ENCODE measurements at regions not wholly inside any gene's neighbourhood (a gene's known extent, or its start where the extent isn't known, plus 50 kb on each side); places are given as distances from the start of the nearest gene placed in this dataset.

DNA sequence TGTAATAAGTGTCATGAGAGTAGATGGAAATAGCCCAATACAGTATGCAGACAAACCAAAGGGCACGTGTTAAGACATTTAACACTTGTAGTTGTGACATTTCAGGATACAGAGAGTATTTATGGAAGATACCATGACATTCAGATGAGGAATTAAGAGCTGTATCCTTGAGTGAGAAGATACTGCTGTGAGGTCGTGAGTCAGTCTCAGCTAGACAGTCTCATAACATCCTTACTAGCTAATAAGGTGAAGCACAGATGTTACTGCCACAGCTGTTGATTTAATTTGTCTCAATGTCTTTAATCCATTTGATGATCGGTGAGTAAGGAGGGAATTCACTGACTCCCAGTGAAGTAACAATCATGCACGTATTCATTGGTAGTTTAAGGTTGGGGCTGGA, 288.0 kb upstream of the AKR1E2 start:
- no peak overlapping the region for H3K4me2 ChIP-seq (replicated peaks; ENCODE audit: low read depth, low read length, poor library complexity, severe bottlenecking)
- POLR2A ChIA-PET: no interaction called here
- Mint-ChIP-seq H3K27ac (no peak overlapping the region), H3K9me3 (ENCODE audit: insufficient read depth) (no peaks in the 10 kb centered on the region), H3K4me1 (no peaks in the 10 kb centered on the region), H3K27me3 (peaks cover 4% of the 10 kb centered on the region), H3K4me3 (no peak overlapping the region)
- ATAC-seq (ENCODE audit: low read depth): no peak
- H3K27ac ChIP-seq (ENCODE audit: low read length in 2 of 2): no peak overlapping the region
- H3K27me3 ChIP-seq (replicated peaks in 1 of 4; ENCODE audit: control extremely low read depth in 1 of 4, control insufficient read depth in 3 of 4, insufficient read depth in 4 of 4, low read length in 3 of 4): no peaks in the 10 kb centered on the region
- no peaks in the 10 kb centered on the region for H4K20me1 ChIP-seq (ENCODE audit: control insufficient read depth, insufficient read depth, low read length, poor library complexity, severe bottlenecking)
- no peak for DNase-seq
- intact Hi-C loops (cut with micrococcal nuclease): no loop called here
- no peaks in the 10 kb centered on the region for H3K4me1 ChIP-seq (ENCODE audit: control insufficient read depth in 2 of 2, insufficient read depth in 2 of 2, low read length in 2 of 2)
- no peaks in the 10 kb centered on the region for H3K79me2 ChIP-seq (ENCODE audit: control insufficient read depth, insufficient read depth, low read length)
- H3K4me3 ChIP-seq (ENCODE audit: control extremely low read depth in 1 of 5, extremely low read depth in 1 of 5, insufficient read depth in 1 of 5, low read depth in 2 of 5, low read length in 4 of 5): no peak overlapping the region
- no peaks in the 10 kb centered on the region for H3K36me3 ChIP-seq (replicated peaks in 1 of 2; ENCODE audit: control extremely low read depth in 1 of 2, control insufficient read depth in 1 of 2, extremely low read depth in 1 of 2, insufficient read depth in 2 of 2, low read length in 1 of 2)
- TF ChIP-seq, protein P1, sequence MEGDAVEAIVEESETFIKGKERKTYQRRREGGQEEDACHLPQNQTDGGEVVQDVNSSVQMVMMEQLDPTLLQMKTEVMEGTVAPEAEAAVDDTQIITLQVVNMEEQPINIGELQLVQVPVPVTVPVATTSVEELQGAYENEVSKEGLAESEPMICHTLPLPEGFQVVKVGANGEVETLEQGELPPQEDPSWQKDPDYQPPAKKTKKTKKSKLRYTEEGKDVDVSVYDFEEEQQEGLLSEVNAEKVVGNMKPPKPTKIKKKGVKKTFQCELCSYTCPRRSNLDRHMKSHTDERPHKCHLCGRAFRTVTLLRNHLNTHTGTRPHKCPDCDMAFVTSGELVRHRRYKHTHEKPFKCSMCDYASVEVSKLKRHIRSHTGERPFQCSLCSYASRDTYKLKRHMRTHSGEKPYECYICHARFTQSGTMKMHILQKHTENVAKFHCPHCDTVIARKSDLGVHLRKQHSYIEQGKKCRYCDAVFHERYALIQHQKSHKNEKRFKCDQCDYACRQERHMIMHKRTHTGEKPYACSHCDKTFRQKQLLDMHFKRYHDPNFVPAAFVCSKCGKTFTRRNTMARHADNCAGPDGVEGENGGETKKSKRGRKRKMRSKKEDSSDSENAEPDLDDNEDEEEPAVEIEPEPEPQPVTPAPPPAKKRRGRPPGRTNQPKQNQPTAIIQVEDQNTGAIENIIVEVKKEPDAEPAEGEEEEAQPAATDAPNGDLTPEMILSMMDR (IDR thresholded peaks at IDR 0.05): no peak
- no peak for TF ChIP-seq EZH2 (IDR thresholded peaks at IDR 0.05; ENCODE audit: borderline replicate concordance, insufficient read depth, low read depth, low read length, poor library complexity, severe bottlenecking)
- H3K9ac ChIP-seq (ENCODE audit: low read length): no peak overlapping the region
- no peak overlapping the region for H2AFZ ChIP-seq (ENCODE audit: insufficient read depth, low read depth, low read length, poor library complexity, severe bottlenecking)
- WGBS (ENCODE audit: insufficient coverage): no CpG with 5 or more reads among the region's 4 CpGs
- peaks cover 0 to 7% (median 5%) of the 10 kb centered on the region in 3 donors for H3K9me3 ChIP-seq (ENCODE audit: control extremely low read depth in 1 of 3, control insufficient read depth in 2 of 3, insufficient read depth in 1 of 3, low read length in 2 of 3)
- CTCF ChIA-PET: no interaction called here

DNA sequence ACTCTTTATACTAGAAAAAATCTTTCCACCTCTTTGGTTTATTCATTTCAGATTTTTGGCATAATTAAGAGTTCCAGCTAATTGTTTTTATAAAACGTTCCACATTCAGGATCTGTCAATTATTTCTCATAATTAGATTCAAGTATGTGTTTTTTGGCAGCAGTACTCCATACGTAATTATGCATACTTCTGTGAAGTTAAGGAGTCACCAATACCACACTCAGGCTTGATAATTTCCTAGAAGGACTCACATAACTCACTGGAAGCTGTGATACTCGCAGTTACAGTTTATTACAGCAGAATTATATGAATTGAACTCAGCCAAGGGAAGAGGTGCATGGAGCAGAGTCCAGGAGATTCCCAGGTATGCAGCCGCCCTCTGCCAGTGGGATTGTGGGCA, 290.5 kb upstream of the AKR1E2 start:
- Histone ChIP-seq H3K9ac (ENCODE audit: low read length) (no peak overlapping the region), H3K36me3 (replicated peaks in 1 of 2; ENCODE audit: control extremely low read depth in 1 of 2, control insufficient read depth in 1 of 2, extremely low read depth in 1 of 2, insufficient read depth in 2 of 2, low read length in 1 of 2) (no peaks in the 10 kb centered on the region), H3K4me1 (ENCODE audit: control insufficient read depth in 2 of 2, insufficient read depth in 2 of 2, low read length in 2 of 2) (no peaks in the 10 kb centered on the region), H2AFZ (ENCODE audit: insufficient read depth, low read depth, low read length, poor library complexity, severe bottlenecking) (no peak overlapping the region), H3K27me3 (replicated peaks in 1 of 4; ENCODE audit: control extremely low read depth in 1 of 4, control insufficient read depth in 3 of 4, insufficient read depth in 4 of 4, low read length in 3 of 4) (no peaks in the 10 kb centered on the region), H3K27ac (ENCODE audit: low read length in 2 of 2) (no peak overlapping the region), H3K79me2 (ENCODE audit: control insufficient read depth, insufficient read depth, low read length) (no peaks in the 10 kb centered on the region), H3K9me3 (ENCODE audit: control extremely low read depth in 1 of 3, control insufficient read depth in 2 of 3, insufficient read depth in 1 of 3, low read length in 2 of 3) (peaks cover 0 to 5% (median 0%) of the 10 kb centered on the region in 3 donors), H3K4me2 (replicated peaks; ENCODE audit: low read depth, low read length, poor library complexity, severe bottlenecking) (no peak overlapping the region), H3K4me3 (ENCODE audit: control extremely low read depth in 1 of 5, extremely low read depth in 1 of 5, insufficient read depth in 1 of 5, low read depth in 2 of 5, low read length in 4 of 5) (no peak overlapping the region), H4K20me1 (ENCODE audit: control insufficient read depth, insufficient read depth, low read length, poor library complexity, severe bottlenecking) (no peaks in the 10 kb centered on the region)
- POLR2A ChIA-PET: no interaction called here
- no peak for TF ChIP-seq EZH2 (IDR thresholded peaks at IDR 0.05; ENCODE audit: borderline replicate concordance, insufficient read depth, low read depth, low read length, poor library complexity, severe bottlenecking)
- Mint-ChIP-seq H3K27ac (no peak overlapping the region), H3K9me3 (ENCODE audit: insufficient read depth) (no peaks in the 10 kb centered on the region), H3K4me1 (no peaks in the 10 kb centered on the region), H3K4me3 (no peak overlapping the region), H3K27me3 (peaks cover 10% of the 10 kb centered on the region)
- no peak for DNase-seq
- WGBS (ENCODE audit: insufficient coverage): 92% methylated on average over 2 of the region's 4 CpGs
- intact Hi-C loops (cut with micrococcal nuclease): no loop called here
- no peak for ATAC-seq (ENCODE audit: low read depth)
- CTCF ChIA-PET: no interaction called here

Measured in B cell (primary cell).